ENCODE measurements at regions not wholly inside any gene's neighbourhood (a gene's known extent, or its start where the extent isn't known, plus 50 kb on each side); places are given as distances from the start of the nearest gene placed in this dataset.
"Not testable (repeated sequence)": the region's sequence is repeated elsewhere in the genome, so short reads cannot be mapped to it uniquely, and the experiment has no call there.

GRCh38 chr6:33883621-33884020 is 79.8 kb upstream of the MLN start:
- not testable (repeated sequence) for DNase-seq; H3K36me3 ChIP-seq (ENCODE audit: control insufficient read depth, insufficient read depth, low read length); H3K4me3 ChIP-seq (ENCODE audit: low read length); H3K4me1 ChIP-seq (ENCODE audit: control insufficient read depth, insufficient read depth, low read length); H3K27ac ChIP-seq (ENCODE audit: low read length); H3K9me3 ChIP-seq (replicated peaks; ENCODE audit: control insufficient read depth, low read depth, low read length)
- H3K27me3 ChIP-seq (ENCODE audit: control insufficient read depth, insufficient read depth, low read length) = peaks cover 11% of the 10 kb centered on the region
- WGBS (ENCODE audit: insufficient coverage) = no CpG with 5 or more reads among the region's 4 CpGs

- 10% methylated on average over 7 of the region's 8 CpGs for WGBS (ENCODE audit: insufficient coverage)
- Histone ChIP-seq H3K9me3 (replicated peaks; ENCODE audit: control insufficient read depth, low read depth, low read length) (no peaks in the 10 kb centered on the region), H3K27ac (ENCODE audit: low read length) (no peak overlapping the region), H3K4me3 (ENCODE audit: low read length) (no peak overlapping the region), H3K27me3 (ENCODE audit: control insufficient read depth, insufficient read depth, low read length) (peaks cover 11% of the 10 kb centered on the region), H3K4me1 (ENCODE audit: control insufficient read depth, insufficient read depth, low read length) (peaks cover 9% of the 10 kb centered on the region), H3K36me3 (ENCODE audit: control insufficient read depth, insufficient read depth, low read length) (no peaks in the 10 kb centered on the region)
- peak; percentile 91 for DNase-seq
These were observed 78.4 kb upstream of the MLN start for GRCh38 chr6:33882154-33882553.

GRCh38 chr6:33880766-33881165 is 77.0 kb upstream of the MLN start:
- H3K4me1 ChIP-seq (ENCODE audit: control insufficient read depth, insufficient read depth, low read length) = peaks cover 9% of the 10 kb centered on the region
- no peaks in the 10 kb centered on the region for H3K36me3 ChIP-seq (ENCODE audit: control insufficient read depth, insufficient read depth, low read length)
- no peaks in the 10 kb centered on the region for H3K9me3 ChIP-seq (replicated peaks; ENCODE audit: control insufficient read depth, low read depth, low read length)
- WGBS (ENCODE audit: insufficient coverage) = 62% methylated on average over 7 of the region's 12 CpGs
- H3K27me3 ChIP-seq (ENCODE audit: control insufficient read depth, insufficient read depth, low read length) = peaks cover 8% of the 10 kb centered on the region
- no peak overlapping the region for H3K27ac ChIP-seq (ENCODE audit: low read length)
- no peak for DNase-seq
- no peak overlapping the region for H3K4me3 ChIP-seq (ENCODE audit: low read length)

GRCh38 chr6:33880104-33880678 is 76.4 kb upstream of the MLN start:
- peaks cover 8% of the 10 kb centered on the region for H3K27me3 ChIP-seq (ENCODE audit: control insufficient read depth, insufficient read depth, low read length)
- H3K27ac ChIP-seq (ENCODE audit: low read length) = no peak overlapping the region
- H3K4me3 ChIP-seq (ENCODE audit: low read length) = no peak overlapping the region
- no peak for DNase-seq
- H3K9me3 ChIP-seq (replicated peaks; ENCODE audit: control insufficient read depth, low read depth, low read length) = no peaks in the 10 kb centered on the region
- no peaks in the 10 kb centered on the region for H3K36me3 ChIP-seq (ENCODE audit: control insufficient read depth, insufficient read depth, low read length)
- WGBS (ENCODE audit: insufficient coverage) = 66% methylated on average over 5 of the region's 10 CpGs
- H3K4me1 ChIP-seq (ENCODE audit: control insufficient read depth, insufficient read depth, low read length) = peaks cover 15% of the 10 kb centered on the region

GRCh38 chr6:33878562-33878961 is 74.8 kb upstream of the MLN start:
- 71% methylated on average over 1 of the region's 4 CpGs for WGBS (ENCODE audit: insufficient coverage)
- DNase-seq = no peak
- H3K9me3 ChIP-seq (replicated peaks; ENCODE audit: control insufficient read depth, low read depth, low read length) = no peaks in the 10 kb centered on the region
- no peak overlapping the region for H3K4me3 ChIP-seq (ENCODE audit: low read length)
- no peak overlapping the region for H3K27ac ChIP-seq (ENCODE audit: low read length)
- peaks cover 6% of the 10 kb centered on the region for H3K27me3 ChIP-seq (ENCODE audit: control insufficient read depth, insufficient read depth, low read length)
- H3K36me3 ChIP-seq (ENCODE audit: control insufficient read depth, insufficient read depth, low read length) = no peaks in the 10 kb centered on the region
- peaks cover 21% of the 10 kb centered on the region for H3K4me1 ChIP-seq (ENCODE audit: control insufficient read depth, insufficient read depth, low read length)

GRCh38 chr6:33877982-33878535 is 74.3 kb upstream of the MLN start:
- H3K27ac ChIP-seq (ENCODE audit: low read length) = no peak overlapping the region
- H3K36me3 ChIP-seq (ENCODE audit: control insufficient read depth, insufficient read depth, low read length) = no peaks in the 10 kb centered on the region
- no peak for DNase-seq
- peaks cover 21% of the 10 kb centered on the region for H3K4me1 ChIP-seq (ENCODE audit: control insufficient read depth, insufficient read depth, low read length)
- H3K9me3 ChIP-seq (replicated peaks; ENCODE audit: control insufficient read depth, low read depth, low read length) = no peaks in the 10 kb centered on the region
- 62% methylated on average over 6 of the region's 7 CpGs for WGBS (ENCODE audit: insufficient coverage)
- no peak overlapping the region for H3K4me3 ChIP-seq (ENCODE audit: low read length)
- peaks cover 6% of the 10 kb centered on the region for H3K27me3 ChIP-seq (ENCODE audit: control insufficient read depth, insufficient read depth, low read length)

GRCh38 chr6:33875696-33876095 is 71.9 kb upstream of the MLN start:
- H3K36me3 ChIP-seq (ENCODE audit: control insufficient read depth, insufficient read depth, low read length) = no peaks in the 10 kb centered on the region
- DNase-seq = no peak
- WGBS (ENCODE audit: insufficient coverage) = 75% methylated on average over 2 of the region's 5 CpGs
- H3K4me1 ChIP-seq (ENCODE audit: control insufficient read depth, insufficient read depth, low read length) = peaks cover 14% of the 10 kb centered on the region
- H3K27me3 ChIP-seq (ENCODE audit: control insufficient read depth, insufficient read depth, low read length) = peaks cover 4% of the 10 kb centered on the region
- no peak overlapping the region for H3K4me3 ChIP-seq (ENCODE audit: low read length)
- no peak overlapping the region for H3K27ac ChIP-seq (ENCODE audit: low read length)
- H3K9me3 ChIP-seq (replicated peaks; ENCODE audit: control insufficient read depth, low read depth, low read length) = no peaks in the 10 kb centered on the region

- no peak overlapping the region for H3K4me3 ChIP-seq (ENCODE audit: low read length)
- no peak overlapping the region for H3K27ac ChIP-seq (ENCODE audit: low read length)
- H3K4me1 ChIP-seq (ENCODE audit: control insufficient read depth, insufficient read depth, low read length) = peaks cover 14% of the 10 kb centered on the region
- 12% methylated on average over 3 of the region's 6 CpGs for WGBS (ENCODE audit: insufficient coverage)
- H3K36me3 ChIP-seq (ENCODE audit: control insufficient read depth, insufficient read depth, low read length) = no peaks in the 10 kb centered on the region
- H3K9me3 ChIP-seq (replicated peaks; ENCODE audit: control insufficient read depth, low read depth, low read length) = no peaks in the 10 kb centered on the region
- peak; percentile 61 for DNase-seq
- peaks cover 4% of the 10 kb centered on the region for H3K27me3 ChIP-seq (ENCODE audit: control insufficient read depth, insufficient read depth, low read length)
These were observed 71.4 kb upstream of the MLN start for GRCh38 chr6:33875141-33875581.

GRCh38 chr6:33874136-33874760 is 70.4 kb upstream of the MLN start:
- no peak overlapping the region for H3K27ac ChIP-seq (ENCODE audit: low read length)
- peaks cover 4% of the 10 kb centered on the region for H3K27me3 ChIP-seq (ENCODE audit: control insufficient read depth, insufficient read depth, low read length)
- H3K4me1 ChIP-seq (ENCODE audit: control insufficient read depth, insufficient read depth, low read length) = peaks cover 14% of the 10 kb centered on the region
- WGBS (ENCODE audit: insufficient coverage) = 91% methylated on average over 9 of the region's 17 CpGs
- no peak overlapping the region for H3K4me3 ChIP-seq (ENCODE audit: low read length)
- H3K9me3 ChIP-seq (replicated peaks; ENCODE audit: control insufficient read depth, low read depth, low read length) = no peaks in the 10 kb centered on the region
- no peaks in the 10 kb centered on the region for H3K36me3 ChIP-seq (ENCODE audit: control insufficient read depth, insufficient read depth, low read length)
- no peak for DNase-seq

- no peak for DNase-seq
- Histone ChIP-seq H3K9me3 (replicated peaks; ENCODE audit: control insufficient read depth, low read depth, low read length) (no peaks in the 10 kb centered on the region), H3K27me3 (ENCODE audit: control insufficient read depth, insufficient read depth, low read length) (peaks cover 2% of the 10 kb centered on the region), H3K4me1 (ENCODE audit: control insufficient read depth, insufficient read depth, low read length) (peaks cover 14% of the 10 kb centered on the region), H3K4me3 (ENCODE audit: low read length) (no peak overlapping the region), H3K27ac (ENCODE audit: low read length) (no peak overlapping the region), H3K36me3 (ENCODE audit: control insufficient read depth, insufficient read depth, low read length) (no peaks in the 10 kb centered on the region)
- WGBS (ENCODE audit: insufficient coverage) = 87% methylated on average over 3 of the region's 7 CpGs
These were observed 69.0 kb upstream of the MLN start for GRCh38 chr6:33872761-33873160.
